ENCODE measurements at regions not wholly inside any gene's neighbourhood (a gene's known extent, or its start where the extent isn't known, plus 50 kb on each side); places are given as distances from the start of the nearest gene placed in this dataset.

- peaks cover 10% of the 10 kb centered on the region for H3K4me1 ChIP-seq (ENCODE audit: low read depth)
- no peak for TF ChIP-seq CTCF (IDR thresholded peaks at IDR 0.05; ENCODE audit: low read depth, low read length)
- no peak overlapping the region for H3K4me3 ChIP-seq
- DNase-seq (ENCODE audit: low read depth in 1 of 2, low spot score in 1 of 2) = no peak
- H3K36me3 ChIP-seq = no peaks in the 10 kb centered on the region
- no peak overlapping the region for H3K27ac ChIP-seq
- no peaks in the 10 kb centered on the region for H3K9me3 ChIP-seq (ENCODE audit: low read depth)
- no peaks in the 10 kb centered on the region for H3K27me3 ChIP-seq
Measured at GRCh38 chr13:44281252-44282000, 92.2 kb upstream of the SERP2 start.

DNA sequence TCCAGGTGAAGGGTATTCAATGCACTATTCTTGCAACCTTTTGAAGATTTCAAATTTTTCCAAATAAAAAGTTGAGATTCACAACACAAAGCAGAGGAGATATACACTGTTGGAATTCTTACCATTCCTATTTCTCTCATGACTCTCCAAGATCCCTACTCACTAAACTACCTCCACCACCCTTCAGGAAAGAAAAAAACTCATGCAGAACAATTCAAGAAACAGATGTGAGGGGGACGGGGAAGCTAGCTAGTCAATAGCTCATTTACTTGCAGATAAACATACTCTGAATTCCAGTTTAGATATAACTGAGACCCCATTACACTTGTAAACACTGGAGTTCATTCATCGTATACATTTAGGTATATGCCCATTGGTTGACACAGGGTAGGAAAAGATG lies 90.0 kb upstream of the SERP2 start:
- Histone ChIP-seq H3K4me3 (no peak overlapping the region), H3K27ac (no peak overlapping the region), H3K4me1 (ENCODE audit: low read depth) (peaks cover 10% of the 10 kb centered on the region), H3K9me3 (ENCODE audit: low read depth) (no peaks in the 10 kb centered on the region), H3K27me3 (no peaks in the 10 kb centered on the region), H3K36me3 (no peaks in the 10 kb centered on the region)
- TF ChIP-seq CTCF (IDR thresholded peaks at IDR 0.05; ENCODE audit: low read depth, low read length) = no peak
- DNase-seq (ENCODE audit: low read depth in 1 of 2, low spot score in 1 of 2) = no peak

DNA sequence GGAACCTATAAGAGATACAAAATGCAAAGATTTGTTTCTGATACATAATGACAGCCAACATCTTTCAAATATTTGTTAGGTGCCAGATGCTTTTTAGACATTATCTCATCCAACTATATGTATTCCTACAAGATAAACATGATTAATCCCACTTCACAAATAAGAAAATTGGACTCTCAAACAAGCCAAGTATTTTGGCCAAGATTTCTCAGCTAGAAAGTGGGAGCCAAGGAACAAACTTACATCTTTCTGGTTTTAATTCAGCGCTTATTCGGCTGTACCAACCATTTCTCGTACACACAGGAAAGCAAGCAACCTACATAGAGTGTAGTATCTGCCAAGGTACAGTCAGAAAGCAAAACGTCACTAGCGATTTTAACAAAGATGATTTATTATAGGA lies 85.7 kb upstream of the SERP2 start:
- no peak for DNase-seq (ENCODE audit: low read depth in 1 of 2, low spot score in 1 of 2)
- TF ChIP-seq CTCF (IDR thresholded peaks at IDR 0.05; ENCODE audit: low read depth, low read length) = no peak
- Histone ChIP-seq H3K4me3 (no peak overlapping the region), H3K27me3 (no peaks in the 10 kb centered on the region), H3K9me3 (ENCODE audit: low read depth) (no peaks in the 10 kb centered on the region), H3K27ac (no peak overlapping the region), H3K4me1 (ENCODE audit: low read depth) (peaks cover 10% of the 10 kb centered on the region), H3K36me3 (no peaks in the 10 kb centered on the region)

GRCh38 chr13:44292545-44292944 lies 81.1 kb upstream of the SERP2 start:
- H3K27me3 ChIP-seq = no peaks in the 10 kb centered on the region
- no peak overlapping the region for H3K27ac ChIP-seq
- no peaks in the 10 kb centered on the region for H3K36me3 ChIP-seq
- no peak for TF ChIP-seq CTCF (IDR thresholded peaks at IDR 0.05; ENCODE audit: low read depth, low read length)
- DNase-seq (ENCODE audit: low read depth in 1 of 2, low spot score in 1 of 2) = no peak
- peaks cover 10% of the 10 kb centered on the region for H3K4me1 ChIP-seq (ENCODE audit: low read depth)
- H3K9me3 ChIP-seq (ENCODE audit: low read depth) = no peaks in the 10 kb centered on the region
- H3K4me3 ChIP-seq = no peak overlapping the region

DNA sequence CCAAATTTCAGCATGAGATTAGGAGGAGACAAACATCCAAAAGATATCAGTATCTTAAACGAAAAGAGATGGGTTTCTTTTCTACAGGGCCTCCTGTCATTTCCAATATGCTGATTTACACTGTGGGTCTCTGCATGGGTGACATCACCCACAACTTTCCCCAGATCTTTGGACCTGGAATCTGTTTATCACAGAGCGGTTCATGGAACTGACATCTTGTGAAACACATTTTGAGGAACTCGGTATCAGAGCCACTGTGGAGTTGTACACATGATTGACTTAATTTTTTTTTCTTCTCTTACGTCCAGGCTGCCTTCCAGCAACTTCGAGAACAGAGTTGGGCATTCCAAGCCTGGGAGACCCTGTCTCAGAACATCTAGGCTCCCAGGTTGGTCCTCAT lies 80.2 kb upstream of the SERP2 start:
- no peaks in the 10 kb centered on the region for H3K27me3 ChIP-seq
- H3K4me3 ChIP-seq = no peak overlapping the region
- no peaks in the 10 kb centered on the region for H3K36me3 ChIP-seq
- H3K9me3 ChIP-seq (ENCODE audit: low read depth) = no peaks in the 10 kb centered on the region
- peaks cover 10% of the 10 kb centered on the region for H3K4me1 ChIP-seq (ENCODE audit: low read depth)
- no peak for DNase-seq (ENCODE audit: low read depth in 1 of 2, low spot score in 1 of 2)
- TF ChIP-seq CTCF (IDR thresholded peaks at IDR 0.05; ENCODE audit: low read depth, low read length) = no peak
- H3K27ac ChIP-seq = no peak overlapping the region
